Cardiac fibroblast (primary cell): ENCODE measurements at regions not wholly inside any gene's neighbourhood (a gene's known extent, or its start where the extent isn't known, plus 50 kb on each side); places are given as distances from the start of the nearest gene placed in this dataset.

Experiments
- DNase-seq, 2 donors: peaks; one replicate each; pipeline versions ENCODE4 v3.0.0 to v3.0.0-alpha.2; 2010; ENCODE audit warnings: low read depth in 2 of 2
- H3K4me3 ChIP-seq, 2 donors: replicated peaks in 1 of 2; 1 replicate in 1 of 2; 2 replicates in 1 of 2; pipeline ENCODE4 v1.5.1; 2011; ENCODE audit warnings: low read depth in 2 of 2, low read length in 2 of 2, mild to moderate bottlenecking in 2 of 2, moderate library complexity in 1 of 2
- CTCF ChIP-seq: IDR thresholded peaks from one replicate; pipeline ENCODE4 v1.5.1; 2011; ENCODE audit warnings: low read depth, mild to moderate bottlenecking, low read length, inconsistent platforms

- no peak overlapping the region for H3K4me3 ChIP-seq
- no peak for TF ChIP-seq CTCF
- DNase-seq, result no peak
Observed at GRCh38 chr2:239750929-239751678, 274.0 kb downstream of the NDUFA10 start.

- H3K4me3 ChIP-seq, result no peak overlapping the region
- TF ChIP-seq CTCF, result no peak
- DNase-seq, result no peak
Observed at GRCh38 chr2:239750045-239750835, 274.9 kb downstream of the NDUFA10 start.

- no peak for TF ChIP-seq CTCF
- no peak overlapping the region for H3K4me3 ChIP-seq
- DNase-seq, result no peak
Observed at GRCh38 chr2:239749272-239749873, 275.8 kb downstream of the NDUFA10 start.

GRCh38 chr2:239748811-239749210 lies 276.3 kb downstream of the NDUFA10 start:
- no peak overlapping the region for H3K4me3 ChIP-seq
- no peak for TF ChIP-seq CTCF
- no peak for DNase-seq

- no peak for DNase-seq
- TF ChIP-seq CTCF, result no peak
- no peak overlapping the region for H3K4me3 ChIP-seq
Observed at GRCh38 chr2:239747771-239748170, 277.4 kb downstream of the NDUFA10 start.

- H3K4me3 ChIP-seq, result no peak overlapping the region
- TF ChIP-seq CTCF, result no peak
- no peak for DNase-seq
Observed at GRCh38 chr2:239747274-239747673, 277.9 kb downstream of the NDUFA10 start.
